GM12878 (cell line): ENCODE measurements at regions not wholly inside any gene's neighbourhood (a gene's known extent, or its start where the extent isn't known, plus 50 kb on each side); places are given as distances from the start of the nearest gene placed in this dataset.

ENCODE experiments used
- ATAC-seq: fragments of 200-7000 bp; cut with Tn5 transposase; 3 replicates; pipeline ENCODE4 v1.9.1; 2020; ENCODE audit warnings: mild to moderate bottlenecking, moderate library complexity
- BruUV-seq: library from RNA; stranded (reverse); fragments of 400-500 nt; replicated peaks from 2 replicates; lab custom pipeline; 2021; lab: Mats Ljungman, UMichigan
- CTCF ChIA-PET: fragments of 300-600 bp; sonication (Branson Sonifier 250); formaldehyde crosslinking; extraction: SDS; loops from one replicate; lab custom pipeline; 2021; ENCODE audit warnings: inconsistent platforms; lab: Yijun Ruan, JAX
- POLR2A ChIA-PET: fragments of 350-600 bp; formaldehyde crosslinking; extraction: SDS; loops from one replicate; lab custom pipeline; 2021; ENCODE audit warnings: inconsistent platforms; lab: Charles Lee
- RAD21 ChIA-PET: fragments of 300-600 bp; sonication (Branson Sonifier 250); formaldehyde crosslinking; loops from one replicate; lab custom pipeline; 2023; ENCODE audit warnings: antibody characterized with exemption; ENCODE audit not compliant: unreplicated experiment; lab: Charles Lee
- SMC1A ChIA-PET: fragments of 300-600 bp; sonication (Branson Sonifier 250); formaldehyde crosslinking; loops from one replicate; lab custom pipeline; 2023; ENCODE audit not compliant: unreplicated experiment, uncharacterized antibody; lab: Charles Lee
- DNase-seq: peaks from one replicate; pipeline ENCODE4 v3.0.0-alpha.2; 2011; ENCODE audit warnings: low read depth, low spot score
- FAIRE-seq: peaks from 3 replicates; lab custom pipeline; 2011; peaks lifted over from hg19 to GRCh38; lab: Jason Lieb, UNC
- H2AFZ ChIP-seq: 2 replicates; pipeline ENCODE4 v1.6.0; 2011; ENCODE audit warnings: low read depth, low read length, control low read depth; ENCODE audit not compliant: control insufficient read depth
- H3K27ac ChIP-seq: 2 replicates; pipeline ENCODE4 v1.5.1; 2011; ENCODE audit warnings: control low read depth; ENCODE audit not compliant: control insufficient read depth, insufficient read depth
- H3K27me3 ChIP-seq, 2 experiments: replicated peaks in 1 of 2; 2 replicates each; pipeline versions ENCODE4 v1.6.0 to v1.6.1; 2011; ENCODE audit warnings: low read length in 1 of 2; ENCODE audit not compliant: control insufficient read depth in 2 of 2, insufficient read depth in 2 of 2
- H3K36me3 ChIP-seq, 2 experiments: 2 replicates each; pipeline ENCODE4 v1.5.1; 2011; ENCODE audit warnings: low read length in 1 of 2; ENCODE audit not compliant: control insufficient read depth in 2 of 2, insufficient read depth in 2 of 2
- H3K4me1 ChIP-seq: 2 replicates; pipeline ENCODE4 v1.6.1; 2011; ENCODE audit warnings: mild to moderate bottlenecking, low read length, moderate library complexity, mixed read lengths; ENCODE audit not compliant: control insufficient read depth, insufficient read depth
- H3K4me2 ChIP-seq: 2 replicates; pipeline ENCODE4 v1.6.0; 2011; ENCODE audit warnings: control low read depth; ENCODE audit not compliant: control insufficient read depth, insufficient read depth
- H3K4me3 ChIP-seq: fragments of 200-600 bp; sonication (generic); 2 replicates; pipeline ENCODE4 v1.5.1; 2016
- H3K79me2 ChIP-seq: 2 replicates; pipeline ENCODE4 v1.6.0; 2011; ENCODE audit warnings: low read length; ENCODE audit not compliant: control insufficient read depth, insufficient read depth
- H3K9ac ChIP-seq: 2 replicates; pipeline ENCODE4 v1.8.0; 2011; ENCODE audit warnings: low read length, control low read depth, mixed read lengths; ENCODE audit not compliant: control insufficient read depth, insufficient read depth
- H3K9me3 ChIP-seq: replicated peaks from 3 replicates; pipeline ENCODE4 v1.5.1; 2011; ENCODE audit warnings: mild to moderate bottlenecking, low read length; ENCODE audit not compliant: control insufficient read depth, insufficient read depth
- H4K20me1 ChIP-seq: 2 replicates; pipeline ENCODE4 v1.6.0; 2011; ENCODE audit not compliant: control insufficient read depth, insufficient read depth
- ASH2L ChIP-seq: fragments of 300-600, 200-600 bp; sonication (generic); IDR thresholded peaks from 2 replicates; pipeline ENCODE4 v1.6.1; 2017; ENCODE audit warnings: low read depth, mild to moderate bottlenecking, borderline replicate concordance
- CBFB ChIP-seq: IDR thresholded peaks from 2 replicates; pipeline ENCODE4 v1.6.1; 2016; ENCODE audit warnings: antibody characterized with exemption, low read depth
- ETV6 ChIP-seq, 2 experiments: fragments of 450-650 bp in 1 of 2; IDR thresholded peaks in 1 of 2; conservative IDR thresholded peaks in 1 of 2; 2 replicates each; pipeline ENCODE4 v1.6.1; 2014; ENCODE audit warnings: antibody characterized with exemption in 1 of 2, borderline replicate concordance in 1 of 2, low read depth in 1 of 2, mild to moderate bottlenecking in 1 of 2, moderate library complexity in 1 of 2
- HDAC6 ChIP-seq: fragments of 200-600 bp; sonication (generic); IDR thresholded peaks from one replicate; pipeline ENCODE4 v1.8.0; 2017; ENCODE audit warnings: antibody characterized with exemption; ENCODE audit not compliant: unreplicated experiment
- IKZF1 ChIP-seq: fragments of 450-650 bp; conservative IDR thresholded peaks from 2 replicates; pipeline ENCODE4 v1.6.1; 2017; ENCODE audit warnings: antibody characterized with exemption, mild to moderate bottlenecking
- NR2C2 ChIP-seq: IDR thresholded peaks from 2 replicates; pipeline ENCODE4 v1.6.1; 2011; ENCODE audit warnings: borderline replicate concordance, low read depth; ENCODE audit not compliant: control insufficient read depth, insufficient read length
- POLR2AphosphoS2 ChIP-seq: IDR thresholded peaks from 2 replicates; pipeline ENCODE4 v1.6.1; 2011; ENCODE audit warnings: low read depth, mild to moderate bottlenecking, low read length, improper control_type of control experiment, moderate library complexity
- POLR2AphosphoS5 ChIP-seq: IDR thresholded peaks from 2 replicates; pipeline ENCODE4 v1.6.1; 2011; ENCODE audit warnings: mild to moderate bottlenecking, low read length, inconsistent platforms
- RAD21 ChIP-seq: IDR thresholded peaks from 2 replicates; pipeline ENCODE4 v1.6.1; 2011; ENCODE audit warnings: mild to moderate bottlenecking, low read depth, low read length, moderate library complexity; ENCODE audit not compliant: insufficient read depth
- RELA ChIP-seq: fragments of 450-650 bp; IDR thresholded peaks from 2 replicates; pipeline ENCODE4 v1.8.0; 2014; ENCODE audit warnings: borderline replicate concordance; ENCODE audit not compliant: partially characterized antibody
- SPI1 ChIP-seq: IDR thresholded peaks from 2 replicates; pipeline ENCODE4 v1.6.1; 2011; ENCODE audit warnings: low read depth, mild to moderate bottlenecking, low read length, moderate library complexity, borderline replicate concordance; ENCODE audit not compliant: insufficient read depth
- SREBF1 ChIP-seq: IDR thresholded peaks from 2 replicates; pipeline ENCODE4 v1.6.1; 2012; ENCODE audit warnings: mild to moderate bottlenecking, low read length
- TCF12 ChIP-seq: IDR thresholded peaks from 2 replicates; pipeline ENCODE4 v1.6.1; 2011; ENCODE audit warnings: low read depth, mild to moderate bottlenecking, low read length
- ZBED1 ChIP-seq: IDR thresholded peaks from 2 replicates; pipeline ENCODE4 v1.6.1; 2016; ENCODE audit warnings: borderline replicate concordance
- ZBTB11 ChIP-seq: fragments of 450-650 bp; formaldehyde crosslinking; IDR thresholded peaks from 2 replicates; pipeline ENCODE4 v1.5.0; 2022; ENCODE audit warnings: mild to moderate bottlenecking, missing genetic modification characterization
- ZNF24 ChIP-seq: fragments of 450-650 bp; IDR thresholded peaks from 2 replicates; pipeline ENCODE4 v1.6.1; 2017; ENCODE audit warnings: antibody characterized with exemption, mild to moderate bottlenecking
- ZNF687 ChIP-seq: fragments of 450-650 bp; IDR thresholded peaks from 2 replicates; pipeline ENCODE4 v1.6.1; 2017; ENCODE audit warnings: mild to moderate bottlenecking, moderate library complexity
- WGBS: methylation state at CpG from one replicate; pipeline ENCODE4 v1.1.6; 2016; ENCODE audit warnings: low lambda C conversion rate; ENCODE audit not compliant: insufficient replicate concordance, insufficient coverage; ENCODE audit errors: missing lambda C conversion rate; 5-methylcytosine and 5-hydroxymethylcytosine counted together
- in situ Hi-C: fragments of 300-500 bp; cut with MboI; formaldehyde crosslinking; loops from 9 replicates; pipeline ENCODE4 v1.14.3; 2018; ENCODE audit warnings: mixed read lengths
- intact Hi-C: fragments of 100-400 bp; cut with micrococcal nuclease; formaldehyde crosslinking; loops from one replicate; pipeline ENCODE4 v1.14.2; 2022; ENCODE audit not compliant: unreplicated experiment

DNA sequence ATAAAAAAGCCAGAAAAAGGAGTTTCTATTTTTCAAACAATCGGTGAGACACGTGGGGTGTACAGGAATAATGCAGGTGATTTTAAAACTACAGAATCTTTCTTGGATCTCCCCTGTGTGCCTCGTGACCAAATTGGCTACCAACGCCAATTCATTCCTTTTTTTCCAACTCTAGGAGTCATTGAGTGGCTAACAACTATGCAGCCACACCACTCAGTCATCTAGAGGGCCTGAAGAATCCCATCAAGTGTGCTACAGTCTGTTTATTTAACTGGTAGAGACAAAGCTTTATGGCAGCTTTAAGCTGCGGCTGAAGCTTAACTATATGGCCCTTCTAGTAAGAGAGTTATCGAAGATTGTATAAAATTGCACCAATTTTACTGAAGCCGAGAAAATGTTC, 113.1 kb upstream of the NIPBL start (continued):
- TF ChIP-seq ZBTB11 (CRISPR knock-in tag) (no peak), TCF12 (no peak), ASH2L (no peak)

GRCh38 chr5:36765876-36766275, 110.7 kb upstream of the NIPBL start:
- in situ Hi-C loops: no loop called here
- FAIRE-seq: no peak

More at GRCh38 chr5:36765876-36766275, 110.7 kb upstream of the NIPBL start:
- ChIA-PET CTCF (no interaction called here), POLR2A (no interaction called here), RAD21 (no interaction called here), SMC1A (no interaction called here)
- Histone ChIP-seq H3K79me2 (no peaks in the 10 kb centered on the region), H3K9ac (no peak overlapping the region), H4K20me1 (no peaks in the 10 kb centered on the region), H3K4me3 (no peak overlapping the region), H3K4me1 (no peaks in the 10 kb centered on the region), H3K27me3 (peaks cover 0 to 4% of the 10 kb centered on the region in 2 experiments; a peak in 1 of 4 replicates), H3K27ac (no peak overlapping the region), H3K9me3 (no peaks in the 10 kb centered on the region), H2AFZ (no peak overlapping the region), H3K36me3 (no peaks in the 10 kb centered on the region), H3K4me2 (no peak overlapping the region)
- no peak for DNase-seq
- no peak for TF ChIP-seq RAD21
- TF ChIP-seq ETV6 (conservative IDR thresholded peaks at IDR 0.05 in 1 of 2, IDR thresholded peaks at IDR 0.05 in 1 of 2; ENCODE audit: borderline replicate concordance in 1 of 2, low read depth in 1 of 2): no peak
- no peak for TF ChIP-seq SREBF1
- TF ChIP-seq ZNF687: no peak
- TF ChIP-seq IKZF1: no peak
- no peak for TF ChIP-seq HDAC6
- no peak for TF ChIP-seq POLR2AphosphoS2
- no peak for TF ChIP-seq SPI1
- TF ChIP-seq ZNF24: no peak
- TF ChIP-seq POLR2AphosphoS5: no peak
- no peak for TF ChIP-seq CBFB
- TF ChIP-seq ZBED1: no peak
- TF ChIP-seq NR2C2: no peak
- TF ChIP-seq RELA: no peak
- BruUV-seq: no TSS peak
- 44% methylated on average over 2 of the region's 2 CpGs for WGBS
- ATAC-seq: no peak
- intact Hi-C loops: no loop called here
